ENCODE measurements at regions not wholly inside any gene's neighbourhood (a gene's known extent, or its start where the extent isn't known, plus 50 kb on each side); places are given as distances from the start of the nearest gene placed in this dataset.

- no peak for DNase-seq
- TF ChIP-seq POLR2A (IDR thresholded peaks at IDR 0.05) = no peak
- TF ChIP-seq, protein P1, sequence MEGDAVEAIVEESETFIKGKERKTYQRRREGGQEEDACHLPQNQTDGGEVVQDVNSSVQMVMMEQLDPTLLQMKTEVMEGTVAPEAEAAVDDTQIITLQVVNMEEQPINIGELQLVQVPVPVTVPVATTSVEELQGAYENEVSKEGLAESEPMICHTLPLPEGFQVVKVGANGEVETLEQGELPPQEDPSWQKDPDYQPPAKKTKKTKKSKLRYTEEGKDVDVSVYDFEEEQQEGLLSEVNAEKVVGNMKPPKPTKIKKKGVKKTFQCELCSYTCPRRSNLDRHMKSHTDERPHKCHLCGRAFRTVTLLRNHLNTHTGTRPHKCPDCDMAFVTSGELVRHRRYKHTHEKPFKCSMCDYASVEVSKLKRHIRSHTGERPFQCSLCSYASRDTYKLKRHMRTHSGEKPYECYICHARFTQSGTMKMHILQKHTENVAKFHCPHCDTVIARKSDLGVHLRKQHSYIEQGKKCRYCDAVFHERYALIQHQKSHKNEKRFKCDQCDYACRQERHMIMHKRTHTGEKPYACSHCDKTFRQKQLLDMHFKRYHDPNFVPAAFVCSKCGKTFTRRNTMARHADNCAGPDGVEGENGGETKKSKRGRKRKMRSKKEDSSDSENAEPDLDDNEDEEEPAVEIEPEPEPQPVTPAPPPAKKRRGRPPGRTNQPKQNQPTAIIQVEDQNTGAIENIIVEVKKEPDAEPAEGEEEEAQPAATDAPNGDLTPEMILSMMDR (IDR thresholded peaks at IDR 0.05) = no peak
- Histone ChIP-seq H3K4me1 (no peaks in the 10 kb centered on the region), H3K4me3 (no peak overlapping the region), H3K27me3 (no peaks in the 10 kb centered on the region), H3K9me3 (no peaks in the 10 kb centered on the region), H3K36me3 (no peaks in the 10 kb centered on the region), H3K27ac (no peak overlapping the region)
- intact Hi-C loops (cut with DNase I) = no loop called here
- 64 to 72% methylated on average over 3 of the region's 3 CpGs for WGBS, 2 donors
Measured at GRCh38 chr3:74346896-74347295, 267.6 kb downstream of the CNTN3 start.

DNA sequence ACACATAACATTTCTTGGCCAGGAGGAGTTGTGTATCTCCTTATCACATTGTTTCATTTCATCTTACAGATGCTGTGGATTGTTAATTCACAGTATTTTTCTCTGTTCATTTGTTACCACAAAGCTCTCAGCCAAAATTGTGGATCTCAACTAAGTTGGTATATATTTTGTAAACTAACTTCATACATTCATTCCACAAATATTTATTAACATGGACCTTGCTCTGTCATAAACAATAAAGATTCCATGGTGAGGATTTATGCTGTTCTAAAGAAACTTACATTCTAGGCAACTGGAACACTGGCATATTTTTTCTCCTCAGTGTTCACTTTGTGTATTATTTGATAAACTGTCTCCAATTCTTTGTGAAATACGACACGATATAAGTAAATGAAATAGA, 268.8 kb downstream of the CNTN3 start:
- DNase-seq = no peak
- intact Hi-C loops (cut with DNase I) = no loop called here
- Histone ChIP-seq H3K4me3 (no peak overlapping the region), H3K4me1 (no peaks in the 10 kb centered on the region), H3K36me3 (no peaks in the 10 kb centered on the region), H3K9me3 (no peaks in the 10 kb centered on the region), H3K27ac (no peak overlapping the region), H3K27me3 (no peaks in the 10 kb centered on the region)
- WGBS, 2 donors = 75 to 86% methylated on average over 2 of the region's 2 CpGs
- no peak for TF ChIP-seq POLR2A (IDR thresholded peaks at IDR 0.05)
- TF ChIP-seq, protein P1 (IDR thresholded peaks at IDR 0.05) = no peak

DNA sequence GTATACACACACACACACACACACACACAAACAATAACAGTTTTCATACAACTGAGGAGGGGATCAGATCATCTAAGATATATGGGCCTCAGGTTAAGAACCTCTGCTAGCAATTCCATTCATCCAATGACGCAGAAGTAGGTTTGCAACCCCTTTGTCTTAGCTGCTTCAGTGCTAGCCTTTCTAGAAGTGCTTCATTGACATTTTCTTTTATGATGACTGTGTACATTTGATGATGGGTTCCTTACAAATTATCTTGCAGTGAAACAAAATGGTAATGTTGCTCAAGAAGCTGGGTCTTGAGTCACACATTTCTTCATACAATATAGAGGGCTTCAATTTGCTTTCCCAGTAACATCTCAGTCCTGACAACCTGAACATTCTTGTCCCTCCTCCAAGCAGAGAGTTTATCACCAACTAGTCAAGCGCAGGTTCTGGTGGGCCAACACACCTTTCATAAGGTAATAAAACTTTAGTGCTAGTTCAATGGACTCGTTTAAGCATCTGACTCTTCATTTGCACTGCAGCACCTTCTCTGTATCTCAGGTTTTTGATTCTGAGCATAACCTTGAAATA, 269.5 kb downstream of the CNTN3 start:
- intact Hi-C loops (cut with DNase I) = no loop called here
- no peak for TF ChIP-seq POLR2A (IDR thresholded peaks at IDR 0.05)
- TF ChIP-seq, protein P1 (IDR thresholded peaks at IDR 0.05) = no peak
- no peak overlapping the region for H3K4me3 ChIP-seq
- H3K9me3 ChIP-seq = no peaks in the 10 kb centered on the region
- no peak overlapping the region for H3K27ac ChIP-seq
- H3K36me3 ChIP-seq = no peaks in the 10 kb centered on the region
- WGBS, 2 donors = 77 to 86% methylated on average over 3 of the region's 3 CpGs
- H3K27me3 ChIP-seq = no peaks in the 10 kb centered on the region
- H3K4me1 ChIP-seq = no peaks in the 10 kb centered on the region
- no peak for DNase-seq

DNA sequence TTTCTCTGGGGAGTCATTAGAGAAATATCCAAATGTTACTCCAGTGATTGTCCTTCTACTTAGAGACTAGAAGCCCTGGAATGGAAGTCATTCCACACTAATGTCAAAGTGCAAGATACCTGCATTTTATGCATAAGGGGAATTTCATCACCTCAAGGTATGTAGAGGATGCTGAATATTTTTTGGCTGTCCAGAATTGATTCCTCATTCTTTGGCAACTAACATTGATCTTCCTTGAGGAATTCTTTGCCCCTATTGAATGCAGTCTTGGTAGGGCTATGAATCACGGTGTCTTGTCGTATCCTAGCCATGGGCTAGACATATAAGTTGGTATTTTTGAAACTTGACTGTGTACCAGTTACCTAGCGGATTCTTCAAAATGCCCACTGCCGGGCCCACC, 271.1 kb downstream of the CNTN3 start:
- no peaks in the 10 kb centered on the region for H3K4me1 ChIP-seq
- H3K27ac ChIP-seq = no peak overlapping the region
- intact Hi-C loops (cut with DNase I) = no loop called here
- H3K36me3 ChIP-seq = no peaks in the 10 kb centered on the region
- WGBS, 2 donors = 79 to 88% methylated on average over 4 of the region's 4 CpGs
- no peak overlapping the region for H3K4me3 ChIP-seq
- no peaks in the 10 kb centered on the region for H3K27me3 ChIP-seq
- TF ChIP-seq POLR2A (IDR thresholded peaks at IDR 0.05) = no peak
- TF ChIP-seq, protein P1 (IDR thresholded peaks at IDR 0.05) = no peak
- no peaks in the 10 kb centered on the region for H3K9me3 ChIP-seq
- DNase-seq = no peak

DNA sequence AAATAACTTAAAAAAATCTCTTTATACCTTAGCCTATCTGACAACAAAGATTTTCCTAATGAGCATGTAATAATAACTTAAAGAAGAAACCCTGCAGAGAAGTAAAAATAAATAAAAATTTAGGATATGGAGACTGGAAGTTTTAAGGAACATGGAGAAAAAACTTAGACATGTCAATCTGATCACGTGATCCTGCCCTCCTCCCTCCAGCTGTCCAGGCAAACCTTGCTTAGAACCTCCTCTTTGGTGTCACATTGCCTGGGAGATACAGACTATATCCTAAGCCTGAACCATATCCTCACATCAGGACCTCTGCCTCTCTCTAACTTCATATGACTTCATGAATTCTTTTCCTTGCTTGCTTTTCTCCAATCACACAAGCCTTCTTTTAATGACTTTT, 275.5 kb downstream of the CNTN3 start:
- Histone ChIP-seq H3K27ac (no peak overlapping the region), H3K9me3 (no peaks in the 10 kb centered on the region), H3K4me3 (no peak overlapping the region), H3K36me3 (no peaks in the 10 kb centered on the region), H3K4me1 (no peaks in the 10 kb centered on the region), H3K27me3 (no peaks in the 10 kb centered on the region)
- no peak for DNase-seq
- 46 to 50% methylated on average over 1 of the region's 1 CpG for WGBS, 2 donors
- intact Hi-C loops (cut with DNase I) = no loop called here
- no peak for TF ChIP-seq POLR2A (IDR thresholded peaks at IDR 0.05)
- TF ChIP-seq, protein P1 (IDR thresholded peaks at IDR 0.05) = no peak

Measured in esophagus squamous epithelium (tissue), 5 donors.